OCI-LY7 (cell line): ENCODE measurements at regions not wholly inside any gene's neighbourhood (a gene's known extent, or its start where the extent isn't known, plus 50 kb on each side); places are given as distances from the start of the nearest gene placed in this dataset.

ENCODE experiments used
- EZH2phosphoT487 ChIP-seq: fragments of 200-600 bp; sonication (generic); IDR thresholded peaks from 2 replicates; pipeline ENCODE4 v1.6.1; 2018; ENCODE audit warnings: low read depth, borderline replicate concordance, mild to moderate bottlenecking, mixed run types, antibody characterized with exemption, low read length, moderate library complexity, mixed read lengths
- TF ChIP-seq, protein P1 (sequence below): fragments of 200-600 bp; sonication (generic); conservative IDR thresholded peaks from 2 replicates; pipeline ENCODE4 v1.5.1; 2014; ENCODE audit warnings: mild to moderate bottlenecking, antibody characterized with exemption, low read length, moderate library complexity, mixed read lengths

- TF ChIP-seq, protein P1, sequence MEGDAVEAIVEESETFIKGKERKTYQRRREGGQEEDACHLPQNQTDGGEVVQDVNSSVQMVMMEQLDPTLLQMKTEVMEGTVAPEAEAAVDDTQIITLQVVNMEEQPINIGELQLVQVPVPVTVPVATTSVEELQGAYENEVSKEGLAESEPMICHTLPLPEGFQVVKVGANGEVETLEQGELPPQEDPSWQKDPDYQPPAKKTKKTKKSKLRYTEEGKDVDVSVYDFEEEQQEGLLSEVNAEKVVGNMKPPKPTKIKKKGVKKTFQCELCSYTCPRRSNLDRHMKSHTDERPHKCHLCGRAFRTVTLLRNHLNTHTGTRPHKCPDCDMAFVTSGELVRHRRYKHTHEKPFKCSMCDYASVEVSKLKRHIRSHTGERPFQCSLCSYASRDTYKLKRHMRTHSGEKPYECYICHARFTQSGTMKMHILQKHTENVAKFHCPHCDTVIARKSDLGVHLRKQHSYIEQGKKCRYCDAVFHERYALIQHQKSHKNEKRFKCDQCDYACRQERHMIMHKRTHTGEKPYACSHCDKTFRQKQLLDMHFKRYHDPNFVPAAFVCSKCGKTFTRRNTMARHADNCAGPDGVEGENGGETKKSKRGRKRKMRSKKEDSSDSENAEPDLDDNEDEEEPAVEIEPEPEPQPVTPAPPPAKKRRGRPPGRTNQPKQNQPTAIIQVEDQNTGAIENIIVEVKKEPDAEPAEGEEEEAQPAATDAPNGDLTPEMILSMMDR: no peak
- no peak for TF ChIP-seq EZH2phosphoT487
These were observed 1614.7 kb downstream of the KHDRBS2 start for GRCh38 chr6:60671369-60671768.
